Thoracic aorta (tissue), 2 donors: ENCODE measurements at regions not wholly inside any gene's neighbourhood (a gene's known extent, or its start where the extent isn't known, plus 50 kb on each side); places are given as distances from the start of the nearest gene placed in this dataset.
"Not testable (repeated sequence)": the region's sequence is repeated elsewhere in the genome, so short reads cannot be mapped to it uniquely, and the experiment has no call there.

Experiments used
- ATAC-seq: fragments of 150-250 bp; one replicate; pipeline ENCODE4 v1.8.0; 2017; ENCODE audit warnings: low read depth; ENCODE audit not compliant: insufficient number of reproducible peaks, low FRiP score
- DNase-seq: peaks from one replicate; pipeline ENCODE4 v3.0.0-alpha.2; 2020; ENCODE audit warnings: low spot score
- H3K27ac ChIP-seq, 2 donors: fragments of 200-600 bp; sonication (generic); 1 replicate in 1 of 2; 2 replicates in 1 of 2; pipeline ENCODE4 v1.5.1; 2016; ENCODE audit warnings: mild to moderate bottlenecking in 2 of 2, moderate library complexity in 2 of 2
- H3K27me3 ChIP-seq: fragments of 200-600 bp; sonication (generic); replicated peaks from 2 replicates; pipeline ENCODE4 v1.6.0; 2016; ENCODE audit warnings: mild to moderate bottlenecking; ENCODE audit not compliant: insufficient read depth
- H3K36me3 ChIP-seq: fragments of 200-600 bp; sonication (generic); one replicate; pipeline ENCODE4 v1.5.1; 2016
- H3K4me1 ChIP-seq, 2 donors: fragments of 200-600 bp; sonication (generic); 1 replicate in 1 of 2; 2 replicates in 1 of 2; pipeline versions ENCODE4 v1.5.1 to v1.6.0; 2016; ENCODE audit warnings: low read depth in 2 of 2, mild to moderate bottlenecking in 1 of 2; ENCODE audit not compliant: control insufficient read depth in 1 of 2
- H3K4me3 ChIP-seq: fragments of 200-600 bp; sonication (generic); 2 replicates; pipeline ENCODE4 v1.5.1; 2016; ENCODE audit warnings: mild to moderate bottlenecking
- H3K9me3 ChIP-seq: fragments of 200-600 bp; sonication (generic); 2 replicates; pipeline ENCODE4 v1.5.1; 2016
- CTCF ChIP-seq: fragments of 200-600 bp; sonication (generic); IDR thresholded peaks from one replicate; pipeline ENCODE4 v1.5.1; 2019; ENCODE audit warnings: antibody characterized with exemption

- Histone ChIP-seq H3K27ac (no peak overlapping the region), H3K4me1 (peaks cover 0 to 3% of the 10 kb centered on the region in 2 donors), H3K36me3 (no peaks in the 10 kb centered on the region), H3K9me3 (no peaks in the 10 kb centered on the region), H3K4me3 (no peak overlapping the region), H3K27me3 (no peaks in the 10 kb centered on the region)
- no peak for TF ChIP-seq CTCF
- ATAC-seq (no peak), DNase-seq (no peak)
Observed at GRCh38 chr4:106801386-106801785, 234.7 kb downstream of the DKK2 start.

GRCh38 chr4:106796876-106797275 is 239.2 kb downstream of the DKK2 start:
- Histone ChIP-seq H3K4me3 (no peak overlapping the region), H3K36me3 (no peaks in the 10 kb centered on the region), H3K27ac (no peak overlapping the region), H3K4me1 (no peaks in the 10 kb centered on the region), H3K27me3 (no peaks in the 10 kb centered on the region), H3K9me3 (no peaks in the 10 kb centered on the region)
- no peak for DNase-seq
- no peak for ATAC-seq
- TF ChIP-seq CTCF = no peak

- no peak overlapping the region for H3K4me3 ChIP-seq
- no peak for TF ChIP-seq CTCF
- H3K27me3 ChIP-seq = no peaks in the 10 kb centered on the region
- no peak overlapping the region for H3K27ac ChIP-seq
- ATAC-seq = no peak
- H3K9me3 ChIP-seq = no peaks in the 10 kb centered on the region
- DNase-seq = no peak
- H3K36me3 ChIP-seq = no peaks in the 10 kb centered on the region
- no peaks in the 10 kb centered on the region for H3K4me1 ChIP-seq
Observed at GRCh38 chr4:106795326-106795725, 240.8 kb downstream of the DKK2 start.

- H3K27me3 ChIP-seq = no peaks in the 10 kb centered on the region
- DNase-seq (no peak), ATAC-seq (no peak)
- no peak overlapping the region for H3K4me3 ChIP-seq
- no peaks in the 10 kb centered on the region for H3K9me3 ChIP-seq
- H3K36me3 ChIP-seq = no peaks in the 10 kb centered on the region
- no peaks in the 10 kb centered on the region for H3K4me1 ChIP-seq
- no peak overlapping the region for H3K27ac ChIP-seq
- TF ChIP-seq CTCF = no peak
Observed at GRCh38 chr4:106793933-106794332, 242.2 kb downstream of the DKK2 start.

- Histone ChIP-seq H3K27ac (no peak overlapping the region), H3K4me3 (no peak overlapping the region), H3K36me3 (no peaks in the 10 kb centered on the region), H3K27me3 (no peaks in the 10 kb centered on the region), H3K4me1 (no peaks in the 10 kb centered on the region), H3K9me3 (no peaks in the 10 kb centered on the region)
- DNase-seq = no peak
- TF ChIP-seq CTCF = no peak
- ATAC-seq = no peak
Observed at GRCh38 chr4:106775636-106776035, 260.5 kb downstream of the DKK2 start.

- H3K36me3 ChIP-seq, ATAC-seq, H3K4me1 ChIP-seq, H3K4me3 ChIP-seq, H3K27ac ChIP-seq, H3K27me3 ChIP-seq, H3K9me3 ChIP-seq, DNase-seq: not testable (repeated sequence)
Observed at GRCh38 chr4:106774055-106774454, 262.1 kb downstream of the DKK2 start.
